GM12878 (cell line): ENCODE measurements at regions not wholly inside any gene's neighbourhood (a gene's known extent, or its start where the extent isn't known, plus 50 kb on each side); places are given as distances from the start of the nearest gene placed in this dataset.

Source experiments
- ATAC-seq: fragments of 200-7000 bp; cut with Tn5 transposase; 3 replicates; pipeline ENCODE4 v1.9.1; 2020; ENCODE audit warnings: mild to moderate bottlenecking, moderate library complexity
- BruUV-seq: library from RNA; stranded (reverse); fragments of 400-500 nt; replicated peaks from 2 replicates; lab custom pipeline; 2021; lab: Mats Ljungman, UMichigan
- CTCF ChIA-PET: fragments of 300-600 bp; sonication (Branson Sonifier 250); formaldehyde crosslinking; extraction: SDS; loops from one replicate; lab custom pipeline; 2021; ENCODE audit warnings: inconsistent platforms; lab: Yijun Ruan, JAX
- POLR2A ChIA-PET: fragments of 350-600 bp; formaldehyde crosslinking; extraction: SDS; loops from one replicate; lab custom pipeline; 2021; ENCODE audit warnings: inconsistent platforms; lab: Charles Lee
- RAD21 ChIA-PET: fragments of 300-600 bp; sonication (Branson Sonifier 250); formaldehyde crosslinking; loops from one replicate; lab custom pipeline; 2023; ENCODE audit warnings: antibody characterized with exemption; ENCODE audit not compliant: unreplicated experiment; lab: Charles Lee
- SMC1A ChIA-PET: fragments of 300-600 bp; sonication (Branson Sonifier 250); formaldehyde crosslinking; loops from one replicate; lab custom pipeline; 2023; ENCODE audit not compliant: unreplicated experiment, uncharacterized antibody; lab: Charles Lee
- DNase-seq: peaks from one replicate; pipeline ENCODE4 v3.0.0-alpha.2; 2011; ENCODE audit warnings: low read depth, low spot score
- FAIRE-seq: peaks from 3 replicates; lab custom pipeline; 2011; peaks lifted over from hg19 to GRCh38; lab: Jason Lieb, UNC
- H2AFZ ChIP-seq: 2 replicates; pipeline ENCODE4 v1.6.0; 2011; ENCODE audit warnings: low read depth, low read length, control low read depth; ENCODE audit not compliant: control insufficient read depth
- H3K27ac ChIP-seq: 2 replicates; pipeline ENCODE4 v1.5.1; 2011; ENCODE audit warnings: control low read depth; ENCODE audit not compliant: control insufficient read depth, insufficient read depth
- H3K27me3 ChIP-seq, 2 experiments: replicated peaks in 1 of 2; 2 replicates each; pipeline versions ENCODE4 v1.6.0 to v1.6.1; 2011; ENCODE audit warnings: low read length in 1 of 2; ENCODE audit not compliant: control insufficient read depth in 2 of 2, insufficient read depth in 2 of 2
- H3K36me3 ChIP-seq, 2 experiments: 2 replicates each; pipeline ENCODE4 v1.5.1; 2011; ENCODE audit warnings: low read length in 1 of 2; ENCODE audit not compliant: control insufficient read depth in 2 of 2, insufficient read depth in 2 of 2
- H3K4me1 ChIP-seq: 2 replicates; pipeline ENCODE4 v1.6.1; 2011; ENCODE audit warnings: mild to moderate bottlenecking, low read length, moderate library complexity, mixed read lengths; ENCODE audit not compliant: control insufficient read depth, insufficient read depth
- H3K4me2 ChIP-seq: 2 replicates; pipeline ENCODE4 v1.6.0; 2011; ENCODE audit warnings: control low read depth; ENCODE audit not compliant: control insufficient read depth, insufficient read depth
- H3K4me3 ChIP-seq: fragments of 200-600 bp; sonication (generic); 2 replicates; pipeline ENCODE4 v1.5.1; 2016
- H3K79me2 ChIP-seq: 2 replicates; pipeline ENCODE4 v1.6.0; 2011; ENCODE audit warnings: low read length; ENCODE audit not compliant: control insufficient read depth, insufficient read depth
- H3K9ac ChIP-seq: 2 replicates; pipeline ENCODE4 v1.8.0; 2011; ENCODE audit warnings: low read length, control low read depth, mixed read lengths; ENCODE audit not compliant: control insufficient read depth, insufficient read depth
- H3K9me3 ChIP-seq: replicated peaks from 3 replicates; pipeline ENCODE4 v1.5.1; 2011; ENCODE audit warnings: mild to moderate bottlenecking, low read length; ENCODE audit not compliant: control insufficient read depth, insufficient read depth
- H4K20me1 ChIP-seq: 2 replicates; pipeline ENCODE4 v1.6.0; 2011; ENCODE audit not compliant: control insufficient read depth, insufficient read depth
- CHD1 ChIP-seq: IDR thresholded peaks from 2 replicates; pipeline ENCODE4 v1.6.1; 2012; ENCODE audit warnings: low read depth, low read length, improper control_type of control experiment
- EP300 ChIP-seq, 2 experiments: fragments of 150-350 bp in 1 of 2; IDR thresholded peaks; 2 replicates each; pipeline ENCODE4 v1.6.1; 2011 to 2012; ENCODE audit warnings: low read depth in 2 of 2, low read length in 2 of 2, borderline replicate concordance in 1 of 2, improper control_type of control experiment in 1 of 2, inconsistent platforms in 1 of 2; ENCODE audit not compliant: control insufficient read depth in 1 of 2
- FOS ChIP-seq: IDR thresholded peaks from 3 replicates; pipeline ENCODE4 v1.6.1; 2011; ENCODE audit warnings: borderline replicate concordance; ENCODE audit not compliant: insufficient read length; ENCODE audit errors: extremely low read depth
- MEF2B ChIP-seq: fragments of 450-650 bp; IDR thresholded peaks from 2 replicates; pipeline ENCODE4 v1.6.1; 2018; ENCODE audit warnings: mild to moderate bottlenecking, moderate library complexity; ENCODE audit not compliant: partially characterized antibody, poor library complexity, severe bottlenecking
- PML ChIP-seq: IDR thresholded peaks from 2 replicates; pipeline ENCODE4 v1.6.1; 2012; ENCODE audit warnings: low read length, inconsistent platforms
- POLR2AphosphoS2 ChIP-seq: IDR thresholded peaks from 2 replicates; pipeline ENCODE4 v1.6.1; 2011; ENCODE audit warnings: low read depth, mild to moderate bottlenecking, low read length, improper control_type of control experiment, moderate library complexity
- YBX1 ChIP-seq: fragments of 450-650 bp; IDR thresholded peaks from 2 replicates; pipeline ENCODE4 v1.6.1; 2016; ENCODE audit warnings: antibody characterized with exemption
- ZNF24 ChIP-seq: fragments of 450-650 bp; IDR thresholded peaks from 2 replicates; pipeline ENCODE4 v1.6.1; 2017; ENCODE audit warnings: antibody characterized with exemption, mild to moderate bottlenecking
- WGBS: methylation state at CpG from one replicate; pipeline ENCODE4 v1.1.6; 2016; ENCODE audit warnings: low lambda C conversion rate; ENCODE audit not compliant: insufficient replicate concordance, insufficient coverage; ENCODE audit errors: missing lambda C conversion rate; 5-methylcytosine and 5-hydroxymethylcytosine counted together
- in situ Hi-C: fragments of 300-500 bp; cut with MboI; formaldehyde crosslinking; loops from 9 replicates; pipeline ENCODE4 v1.14.3; 2018; ENCODE audit warnings: mixed read lengths
- intact Hi-C: fragments of 100-400 bp; cut with micrococcal nuclease; formaldehyde crosslinking; loops from one replicate; pipeline ENCODE4 v1.14.2; 2022; ENCODE audit not compliant: unreplicated experiment
- TF ChIP-seq, protein P1 (sequence below): IDR thresholded peaks from 2 replicates; pipeline ENCODE4 v1.6.1; 2012; ENCODE audit warnings: mild to moderate bottlenecking, low read depth, low read length
- TF ChIP-seq, protein P2 (sequence below): fragments of 150-350 bp; IDR thresholded peaks from 2 replicates; pipeline ENCODE4 v1.6.1; 2014; ENCODE audit warnings: mild to moderate bottlenecking, low read depth, low read length

DNA sequence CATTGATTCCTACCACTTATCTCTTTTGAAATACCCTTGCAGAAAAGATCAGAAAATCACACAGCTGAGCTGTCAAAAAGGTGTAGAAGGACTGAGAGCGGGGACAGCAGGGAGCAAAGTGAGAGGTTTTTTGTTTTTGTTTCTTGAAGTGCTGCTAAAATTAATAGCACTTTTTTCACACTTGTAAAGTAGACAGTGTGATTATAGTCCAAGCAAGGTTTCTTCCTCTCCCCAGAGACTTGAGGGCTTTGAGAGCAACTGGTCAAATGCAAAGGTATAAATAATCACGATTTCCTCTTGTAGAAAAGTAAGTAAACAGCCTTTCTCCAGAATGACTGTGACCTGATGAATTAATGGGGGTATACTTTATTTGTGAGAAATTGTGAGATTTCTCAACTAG lies 326.9 kb downstream of the ZNF608 start:
- Histone ChIP-seq H3K79me2 (no peaks in the 10 kb centered on the region), H3K27me3 (no peaks in the 10 kb centered on the region; a peak in 1 of 4 replicates), H3K4me1 (no peaks in the 10 kb centered on the region), H3K4me2 (no peak overlapping the region), H2AFZ (no peak overlapping the region), H3K9ac (no peak overlapping the region), H4K20me1 (no peaks in the 10 kb centered on the region), H3K4me3 (no peak overlapping the region), H3K9me3 (no peaks in the 10 kb centered on the region; the same call in 1 of the 3 replicates), H3K27ac (no peak overlapping the region), H3K36me3 (no peaks in the 10 kb centered on the region)
- intact Hi-C loops (no loop called here), in situ Hi-C loops (no loop called here)
- ATAC-seq (no peak), FAIRE-seq (no peak), DNase-seq (no peak)
- no peak for TF ChIP-seq YBX1
- TF ChIP-seq, protein P1, sequence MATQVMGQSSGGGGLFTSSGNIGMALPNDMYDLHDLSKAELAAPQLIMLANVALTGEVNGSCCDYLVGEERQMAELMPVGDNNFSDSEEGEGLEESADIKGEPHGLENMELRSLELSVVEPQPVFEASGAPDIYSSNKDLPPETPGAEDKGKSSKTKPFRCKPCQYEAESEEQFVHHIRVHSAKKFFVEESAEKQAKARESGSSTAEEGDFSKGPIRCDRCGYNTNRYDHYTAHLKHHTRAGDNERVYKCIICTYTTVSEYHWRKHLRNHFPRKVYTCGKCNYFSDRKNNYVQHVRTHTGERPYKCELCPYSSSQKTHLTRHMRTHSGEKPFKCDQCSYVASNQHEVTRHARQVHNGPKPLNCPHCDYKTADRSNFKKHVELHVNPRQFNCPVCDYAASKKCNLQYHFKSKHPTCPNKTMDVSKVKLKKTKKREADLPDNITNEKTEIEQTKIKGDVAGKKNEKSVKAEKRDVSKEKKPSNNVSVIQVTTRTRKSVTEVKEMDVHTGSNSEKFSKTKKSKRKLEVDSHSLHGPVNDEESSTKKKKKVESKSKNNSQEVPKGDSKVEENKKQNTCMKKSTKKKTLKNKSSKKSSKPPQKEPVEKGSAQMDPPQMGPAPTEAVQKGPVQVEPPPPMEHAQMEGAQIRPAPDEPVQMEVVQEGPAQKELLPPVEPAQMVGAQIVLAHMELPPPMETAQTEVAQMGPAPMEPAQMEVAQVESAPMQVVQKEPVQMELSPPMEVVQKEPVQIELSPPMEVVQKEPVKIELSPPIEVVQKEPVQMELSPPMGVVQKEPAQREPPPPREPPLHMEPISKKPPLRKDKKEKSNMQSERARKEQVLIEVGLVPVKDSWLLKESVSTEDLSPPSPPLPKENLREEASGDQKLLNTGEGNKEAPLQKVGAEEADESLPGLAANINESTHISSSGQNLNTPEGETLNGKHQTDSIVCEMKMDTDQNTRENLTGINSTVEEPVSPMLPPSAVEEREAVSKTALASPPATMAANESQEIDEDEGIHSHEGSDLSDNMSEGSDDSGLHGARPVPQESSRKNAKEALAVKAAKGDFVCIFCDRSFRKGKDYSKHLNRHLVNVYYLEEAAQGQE, result no peak
- peak; percentile 88 for TF ChIP-seq ZNF24
- peak; percentile 84 for TF ChIP-seq MEF2B
- no peak for TF ChIP-seq FOS
- TF ChIP-seq PML, result no peak
- TF ChIP-seq CHD1, result no peak
- TF ChIP-seq EP300 (IDR thresholded peaks at IDR 0.05; ENCODE audit: borderline replicate concordance in 1 of 2, control insufficient read depth in 1 of 2, low read depth in 2 of 2, low read length in 2 of 2), result peak in 1 of 2 experiments; percentile 30; a peak in 1 of 4 replicates
- no peak for TF ChIP-seq POLR2AphosphoS2
- TF ChIP-seq, protein P2, sequence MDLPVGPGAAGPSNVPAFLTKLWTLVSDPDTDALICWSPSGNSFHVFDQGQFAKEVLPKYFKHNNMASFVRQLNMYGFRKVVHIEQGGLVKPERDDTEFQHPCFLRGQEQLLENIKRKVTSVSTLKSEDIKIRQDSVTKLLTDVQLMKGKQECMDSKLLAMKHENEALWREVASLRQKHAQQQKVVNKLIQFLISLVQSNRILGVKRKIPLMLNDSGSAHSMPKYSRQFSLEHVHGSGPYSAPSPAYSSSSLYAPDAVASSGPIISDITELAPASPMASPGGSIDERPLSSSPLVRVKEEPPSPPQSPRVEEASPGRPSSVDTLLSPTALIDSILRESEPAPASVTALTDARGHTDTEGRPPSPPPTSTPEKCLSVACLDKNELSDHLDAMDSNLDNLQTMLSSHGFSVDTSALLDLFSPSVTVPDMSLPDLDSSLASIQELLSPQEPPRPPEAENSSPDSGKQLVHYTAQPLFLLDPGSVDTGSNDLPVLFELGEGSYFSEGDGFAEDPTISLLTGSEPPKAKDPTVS, result no peak
- RAD21 ChIA-PET, result no interaction called here
- BruUV-seq, result no TSS peak
- POLR2A ChIA-PET, result no interaction called here
- CTCF ChIA-PET, result no interaction called here
- WGBS, result 25% methylated on average over 2 of the region's 2 CpGs
- SMC1A ChIA-PET, result no interaction called here
